ENCODE measurements at regions not wholly inside any gene's neighbourhood (a gene's known extent, or its start where the extent isn't known, plus 50 kb on each side); places are given as distances from the start of the nearest gene placed in this dataset.

DNA sequence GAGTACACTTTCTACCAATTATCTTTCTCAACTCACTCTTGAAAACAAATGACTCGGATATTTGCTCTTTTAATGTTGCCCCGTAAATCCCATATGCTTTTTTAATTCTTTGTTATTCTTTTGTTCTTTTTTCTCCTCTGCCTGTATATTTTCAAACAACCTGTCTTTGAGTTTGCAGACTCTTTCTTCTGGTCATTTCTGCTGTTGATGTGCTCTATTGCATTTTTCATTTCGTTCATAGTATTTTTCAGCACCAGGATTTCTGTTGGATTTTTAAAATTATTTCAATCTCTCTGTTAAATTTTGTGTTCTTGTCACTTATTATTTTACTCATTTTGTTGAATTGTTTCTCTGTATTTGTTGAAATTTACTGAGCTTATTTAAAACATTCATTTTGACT is 146.8 kb upstream of the B3GALT2 start:
- no peaks in the 10 kb centered on the region for H3K36me3 ChIP-seq
- no peaks in the 10 kb centered on the region for H3K4me1 ChIP-seq
- H3K27ac ChIP-seq: no peak overlapping the region
- TF ChIP-seq, protein P1, sequence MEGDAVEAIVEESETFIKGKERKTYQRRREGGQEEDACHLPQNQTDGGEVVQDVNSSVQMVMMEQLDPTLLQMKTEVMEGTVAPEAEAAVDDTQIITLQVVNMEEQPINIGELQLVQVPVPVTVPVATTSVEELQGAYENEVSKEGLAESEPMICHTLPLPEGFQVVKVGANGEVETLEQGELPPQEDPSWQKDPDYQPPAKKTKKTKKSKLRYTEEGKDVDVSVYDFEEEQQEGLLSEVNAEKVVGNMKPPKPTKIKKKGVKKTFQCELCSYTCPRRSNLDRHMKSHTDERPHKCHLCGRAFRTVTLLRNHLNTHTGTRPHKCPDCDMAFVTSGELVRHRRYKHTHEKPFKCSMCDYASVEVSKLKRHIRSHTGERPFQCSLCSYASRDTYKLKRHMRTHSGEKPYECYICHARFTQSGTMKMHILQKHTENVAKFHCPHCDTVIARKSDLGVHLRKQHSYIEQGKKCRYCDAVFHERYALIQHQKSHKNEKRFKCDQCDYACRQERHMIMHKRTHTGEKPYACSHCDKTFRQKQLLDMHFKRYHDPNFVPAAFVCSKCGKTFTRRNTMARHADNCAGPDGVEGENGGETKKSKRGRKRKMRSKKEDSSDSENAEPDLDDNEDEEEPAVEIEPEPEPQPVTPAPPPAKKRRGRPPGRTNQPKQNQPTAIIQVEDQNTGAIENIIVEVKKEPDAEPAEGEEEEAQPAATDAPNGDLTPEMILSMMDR (IDR thresholded peaks at IDR 0.05): no peak
- TF ChIP-seq EP300 (IDR thresholded peaks at IDR 0.05): no peak
- no peak for TF ChIP-seq POLR2AphosphoS5 (IDR thresholded peaks at IDR 0.05)
- no peak for TF ChIP-seq POLR2A (IDR thresholded peaks at IDR 0.05)
- H3K27me3 ChIP-seq: no peaks in the 10 kb centered on the region
- 97% methylated on average over 3 of the region's 3 CpGs for WGBS
- no peaks in the 10 kb centered on the region for H3K9me3 ChIP-seq
- no peak for DNase-seq (ENCODE audit: low spot score in 2 of 2)
- no peak overlapping the region for H3K4me3 ChIP-seq

DNA sequence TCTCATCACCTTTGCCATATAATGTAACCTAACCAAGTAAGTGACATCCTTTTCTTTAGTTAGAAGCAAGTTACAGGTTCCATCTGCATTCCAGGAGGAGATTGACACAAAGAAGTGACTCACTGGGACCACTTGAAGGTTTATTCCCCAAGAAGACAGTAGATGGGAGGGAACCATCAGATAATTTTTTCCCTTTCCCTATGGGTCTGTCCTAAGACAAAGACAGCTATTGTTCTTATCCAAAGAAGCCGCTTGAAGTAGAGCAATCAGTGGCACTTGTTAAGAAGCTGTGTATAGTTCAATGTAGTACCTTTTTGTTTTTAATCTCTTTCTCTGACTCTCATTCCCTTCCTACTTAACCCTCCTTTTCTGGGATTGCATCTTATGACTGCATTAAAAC is 139.9 kb upstream of the B3GALT2 start:
- no peaks in the 10 kb centered on the region for H3K36me3 ChIP-seq
- 94% methylated on average over 1 of the region's 1 CpG for WGBS
- no peak for DNase-seq (ENCODE audit: low spot score in 2 of 2)
- no peaks in the 10 kb centered on the region for H3K27me3 ChIP-seq
- H3K4me1 ChIP-seq: no peaks in the 10 kb centered on the region
- H3K9me3 ChIP-seq: peaks cover 4% of the 10 kb centered on the region
- H3K4me3 ChIP-seq: no peak overlapping the region
- TF ChIP-seq POLR2AphosphoS5 (IDR thresholded peaks at IDR 0.05) (no peak), EP300 (IDR thresholded peaks at IDR 0.05) (no peak), POLR2A (IDR thresholded peaks at IDR 0.05) (no peak)
- TF ChIP-seq, protein P1 (IDR thresholded peaks at IDR 0.05): no peak
- H3K27ac ChIP-seq: no peak overlapping the region

DNA sequence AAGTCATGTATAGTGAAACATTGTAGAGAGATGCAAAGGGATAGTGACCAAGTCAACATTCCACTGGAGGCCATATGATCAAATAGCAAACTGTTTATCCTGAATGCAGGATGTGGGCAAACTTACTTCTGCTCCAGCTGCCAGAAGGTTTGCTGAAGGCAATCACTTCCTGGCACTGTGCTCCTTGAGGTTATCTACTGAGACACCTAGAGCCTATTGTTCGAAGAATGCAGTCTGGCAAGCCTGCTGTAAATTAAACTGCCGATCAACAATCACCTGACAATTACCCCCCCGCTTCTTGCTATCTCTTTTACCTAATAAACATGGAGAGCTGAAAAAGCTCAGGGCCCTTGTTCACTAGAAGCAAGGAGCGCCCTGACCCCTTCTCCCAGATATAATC is 139.4 kb upstream of the B3GALT2 start:
- no peak for TF ChIP-seq EP300 (IDR thresholded peaks at IDR 0.05)
- no peak for TF ChIP-seq POLR2A (IDR thresholded peaks at IDR 0.05)
- TF ChIP-seq, protein P1 (IDR thresholded peaks at IDR 0.05): no peak
- no peak for TF ChIP-seq POLR2AphosphoS5 (IDR thresholded peaks at IDR 0.05)
- Histone ChIP-seq H3K4me3 (no peak overlapping the region), H3K9me3 (peaks cover 4% of the 10 kb centered on the region), H3K27me3 (no peaks in the 10 kb centered on the region), H3K4me1 (no peaks in the 10 kb centered on the region), H3K36me3 (no peaks in the 10 kb centered on the region), H3K27ac (no peak overlapping the region)
- WGBS: 83% methylated on average over 4 of the region's 4 CpGs
- no peak for DNase-seq (ENCODE audit: low spot score in 2 of 2)

DNA sequence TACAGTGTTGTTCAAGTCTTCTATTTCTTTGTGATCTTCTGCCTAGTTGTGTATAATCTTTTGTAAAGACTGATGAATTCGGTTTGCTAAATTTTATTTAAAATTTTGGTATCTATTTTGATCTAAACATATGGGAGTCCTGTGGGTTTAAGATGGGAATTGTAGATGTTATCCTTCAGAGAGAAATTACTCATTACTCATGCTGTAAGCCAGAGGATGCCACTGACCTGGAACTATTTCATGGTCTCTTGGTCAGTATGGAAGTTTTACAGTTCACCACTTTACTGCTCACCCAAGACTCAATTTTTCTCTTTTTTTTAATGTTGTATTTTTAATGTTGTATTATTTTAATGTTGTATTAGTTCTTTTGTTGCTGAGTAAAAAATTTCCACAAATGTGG is 138.6 kb upstream of the B3GALT2 start:
- Histone ChIP-seq H3K4me1 (no peaks in the 10 kb centered on the region), H3K27me3 (no peaks in the 10 kb centered on the region), H3K36me3 (no peaks in the 10 kb centered on the region), H3K4me3 (no peak overlapping the region), H3K9me3 (peaks cover 4% of the 10 kb centered on the region), H3K27ac (no peak overlapping the region)
- TF ChIP-seq, protein P1 (IDR thresholded peaks at IDR 0.05): no peak
- TF ChIP-seq POLR2AphosphoS5 (IDR thresholded peaks at IDR 0.05): no peak
- TF ChIP-seq POLR2A (IDR thresholded peaks at IDR 0.05): no peak
- TF ChIP-seq EP300 (IDR thresholded peaks at IDR 0.05): no peak
- WGBS: 93% methylated on average over 1 of the region's 1 CpG
- DNase-seq (ENCODE audit: low spot score in 2 of 2): no peak

DNA sequence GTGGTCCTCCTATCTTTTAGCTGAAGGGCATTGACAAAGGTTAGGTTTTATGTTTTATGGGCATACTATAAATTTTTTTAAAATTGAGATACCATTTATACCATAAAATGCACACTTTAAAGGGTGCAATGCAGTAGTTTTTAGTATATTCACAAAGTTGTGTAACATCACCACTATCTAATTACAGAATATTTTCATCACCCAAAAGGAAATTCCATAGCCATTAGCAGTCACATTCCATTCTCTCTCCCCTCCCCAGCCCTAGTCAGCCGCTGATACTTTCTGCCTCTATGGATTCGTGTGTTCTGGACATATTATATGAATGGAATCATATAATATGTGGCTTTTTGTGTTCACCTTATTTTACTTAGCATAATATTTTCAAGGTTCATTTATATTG is 135.8 kb upstream of the B3GALT2 start:
- H3K4me3 ChIP-seq: no peak overlapping the region
- no peak overlapping the region for H3K27ac ChIP-seq
- peaks cover 14% of the 10 kb centered on the region for H3K9me3 ChIP-seq
- H3K4me1 ChIP-seq: no peaks in the 10 kb centered on the region
- WGBS: 28% methylated on average over 2 of the region's 2 CpGs
- H3K27me3 ChIP-seq: no peaks in the 10 kb centered on the region
- no peak for DNase-seq (ENCODE audit: low spot score in 2 of 2)
- TF ChIP-seq POLR2A (IDR thresholded peaks at IDR 0.05) (no peak), EP300 (IDR thresholded peaks at IDR 0.05) (no peak), POLR2AphosphoS5 (IDR thresholded peaks at IDR 0.05) (no peak)
- TF ChIP-seq, protein P1 (IDR thresholded peaks at IDR 0.05): no peak
- H3K36me3 ChIP-seq: no peaks in the 10 kb centered on the region
